ENCODE measurements at regions not wholly inside any gene's neighbourhood (a gene's known extent, or its start where the extent isn't known, plus 50 kb on each side); places are given as distances from the start of the nearest gene placed in this dataset.
"Not testable (repeated sequence)": the region's sequence is repeated elsewhere in the genome, so short reads cannot be mapped to it uniquely, and the experiment has no call there.

- no peak for TF ChIP-seq CTCF (IDR thresholded peaks at IDR 0.05; ENCODE audit: low read depth, low read length)
- peak; percentile 21 to 52 for DNase-seq (ENCODE audit: low read depth in 2 of 2)
- H3K4me3 ChIP-seq (replicated peaks in 1 of 2; ENCODE audit: low read depth in 2 of 2, low read length in 2 of 2): peak overlapping the region; percentile 32 to 41
These were observed 409.0 kb downstream of the BCOR start for GRCh38 chrX:39688576-39689375.

GRCh38 chrX:39689376-39690104, 408.2 kb downstream of the BCOR start:
- H3K4me3 ChIP-seq (replicated peaks in 1 of 2; ENCODE audit: low read depth in 2 of 2, low read length in 2 of 2): peak overlapping the region; percentile 32 to 41
- no peak for DNase-seq (ENCODE audit: low read depth in 2 of 2)
- no peak for TF ChIP-seq CTCF (IDR thresholded peaks at IDR 0.05; ENCODE audit: low read depth, low read length)

- no peak for DNase-seq (ENCODE audit: low read depth in 2 of 2)
- H3K4me3 ChIP-seq (replicated peaks in 1 of 2; ENCODE audit: low read depth in 2 of 2, low read length in 2 of 2): no peak overlapping the region
- no peak for TF ChIP-seq CTCF (IDR thresholded peaks at IDR 0.05; ENCODE audit: low read depth, low read length)
These were observed 407.0 kb downstream of the BCOR start for GRCh38 chrX:39690541-39691415.

GRCh38 chrX:39691724-39692123, 406.0 kb downstream of the BCOR start:
- TF ChIP-seq CTCF (IDR thresholded peaks at IDR 0.05; ENCODE audit: low read depth, low read length): no peak
- DNase-seq (ENCODE audit: low read depth in 2 of 2): no peak
- H3K4me3 ChIP-seq (replicated peaks in 1 of 2; ENCODE audit: low read depth in 2 of 2, low read length in 2 of 2): no peak overlapping the region

- TF ChIP-seq CTCF (IDR thresholded peaks at IDR 0.05; ENCODE audit: low read depth, low read length): no peak
- no peak for DNase-seq (ENCODE audit: low read depth in 2 of 2)
These were observed 405.0 kb downstream of the BCOR start for GRCh38 chrX:39692796-39693195.

GRCh38 chrX:39693298-39693697, 404.5 kb downstream of the BCOR start:
- TF ChIP-seq CTCF (IDR thresholded peaks at IDR 0.05; ENCODE audit: low read depth, low read length): no peak
- no peak for DNase-seq (ENCODE audit: low read depth in 2 of 2)
- no peak overlapping the region for H3K4me3 ChIP-seq (replicated peaks in 1 of 2; ENCODE audit: low read depth in 2 of 2, low read length in 2 of 2)

More at GRCh38 chrX:39692796-39693195, 405.0 kb downstream of the BCOR start:
- H3K4me3 ChIP-seq (replicated peaks in 1 of 2; ENCODE audit: low read depth in 2 of 2, low read length in 2 of 2): no peak overlapping the region

GRCh38 chrX:39702636-39703035, 395.1 kb downstream of the BCOR start:
- not testable (repeated sequence) for DNase-seq (ENCODE audit: low read depth in 2 of 2); H3K4me3 ChIP-seq (replicated peaks in 1 of 2; ENCODE audit: low read depth in 2 of 2, low read length in 2 of 2)

Measured in cardiac fibroblast (primary cell).